NCI-H1092 treated with DMSO at 0.1 percent for 48 hours (cell line): ENCODE measurements at regions not wholly inside any gene's neighbourhood (a gene's known extent, or its start where the extent isn't known, plus 50 kb on each side); places are given as distances from the start of the nearest gene placed in this dataset.
"Not testable (repeated sequence)": the region's sequence is repeated elsewhere in the genome, so short reads cannot be mapped to it uniquely, and the experiment has no call there.

Source experiments
- DNase-seq: peaks from one replicate; lab custom pipeline; 2025; lab: John Stamatoyannopoulos, UW

DNA sequence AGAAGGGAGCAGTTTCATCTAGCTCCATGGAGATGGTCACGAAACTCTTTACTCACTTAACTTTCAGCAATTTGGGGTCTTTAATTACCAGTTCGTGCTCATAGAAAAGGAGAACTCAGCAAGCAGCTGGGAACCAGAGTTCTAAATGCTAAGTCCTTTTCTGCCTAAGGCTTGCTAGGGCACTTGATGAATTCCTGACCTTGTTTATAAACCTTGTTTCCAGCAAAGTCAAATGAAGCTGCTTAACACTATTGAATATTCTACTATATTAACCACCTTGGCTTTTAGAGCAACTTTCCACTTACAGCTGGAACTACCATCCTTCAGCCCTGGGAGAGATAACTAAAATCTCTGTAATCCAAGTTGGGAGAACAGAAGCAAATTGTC lies 79.5 kb upstream of the TSC22D2 start:
- DNase-seq: no peak

- no peak for DNase-seq
Measured at GRCh38 chr3:150327678-150328653, 80.1 kb upstream of the TSC22D2 start.

GRCh38 chr3:150324788-150325187 lies 83.3 kb upstream of the TSC22D2 start:
- DNase-seq: no peak

GRCh38 chr3:150324245-150324644 lies 83.9 kb upstream of the TSC22D2 start:
- no peak for DNase-seq

- DNase-seq: no peak
Measured at GRCh38 chr3:150323770-150324169, 84.3 kb upstream of the TSC22D2 start.

DNA sequence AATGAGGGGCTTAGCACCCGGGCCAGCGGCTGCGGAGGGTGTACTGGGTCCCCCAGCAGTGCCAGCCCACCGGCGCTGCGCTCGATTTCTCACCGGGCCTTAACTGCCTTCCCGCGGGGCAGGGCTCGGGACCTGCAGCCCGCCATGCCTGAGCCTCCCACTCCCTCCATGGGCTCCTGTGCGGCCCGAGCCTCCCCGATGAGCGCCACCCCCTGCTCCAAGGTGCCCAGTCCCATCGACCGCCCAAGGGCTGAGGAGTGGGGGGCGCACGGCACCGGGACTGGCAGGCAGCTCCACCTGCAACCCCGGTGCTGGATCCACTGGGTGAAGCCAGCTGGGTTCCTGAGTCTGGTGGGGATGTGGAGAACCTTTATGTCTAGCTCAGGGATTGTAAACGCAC lies 85.0 kb upstream of the TSC22D2 start:
- not testable (repeated sequence) for DNase-seq

DNA sequence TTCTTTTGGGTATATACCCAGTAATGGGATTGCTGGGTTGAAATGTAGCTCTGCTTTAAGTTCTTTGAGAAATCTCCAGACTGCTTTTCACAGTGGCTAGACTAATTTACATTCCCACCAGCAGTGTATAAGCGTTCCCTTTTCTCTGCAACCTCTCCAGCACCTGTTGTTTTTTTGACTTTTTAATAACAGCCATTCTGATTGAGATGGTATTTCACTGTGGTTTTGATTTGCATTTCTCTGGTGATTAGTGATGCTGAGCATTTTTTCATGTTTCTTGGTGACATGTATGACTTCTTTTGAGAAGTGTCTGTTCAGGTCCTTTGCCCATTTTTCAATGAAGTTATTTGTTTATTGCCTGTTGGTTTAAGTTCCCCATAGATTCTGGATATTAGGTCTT lies 87.1 kb upstream of the TSC22D2 start:
- not testable (repeated sequence) for DNase-seq

GRCh38 chr3:150319900-150320299 lies 88.2 kb upstream of the TSC22D2 start:
- DNase-seq: no peak

DNA sequence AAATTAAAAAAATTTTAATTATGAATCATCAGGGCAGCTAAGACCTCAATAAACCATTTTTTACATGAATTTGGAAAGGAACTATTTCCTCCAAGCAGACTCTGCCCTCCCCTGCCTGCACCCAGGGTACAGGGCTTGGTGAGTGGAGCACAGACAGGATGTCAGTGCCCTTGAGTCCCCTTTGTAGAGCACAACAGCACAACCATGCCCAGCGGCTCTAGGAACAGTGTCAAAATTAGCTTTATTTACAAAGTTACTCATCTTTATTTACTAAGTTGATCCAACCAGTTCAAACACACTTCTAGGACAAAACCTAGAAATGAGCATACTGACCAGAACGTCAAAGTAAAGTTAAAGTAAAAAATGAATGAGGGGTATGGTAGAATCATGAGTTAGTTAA lies 90.6 kb upstream of the TSC22D2 start:
- no peak for DNase-seq

- DNase-seq: no peak
Measured at GRCh38 chr3:150315721-150316120, 92.4 kb upstream of the TSC22D2 start.

GRCh38 chr3:150314248-150315004 lies 93.7 kb upstream of the TSC22D2 start:
- no peak for DNase-seq

DNA sequence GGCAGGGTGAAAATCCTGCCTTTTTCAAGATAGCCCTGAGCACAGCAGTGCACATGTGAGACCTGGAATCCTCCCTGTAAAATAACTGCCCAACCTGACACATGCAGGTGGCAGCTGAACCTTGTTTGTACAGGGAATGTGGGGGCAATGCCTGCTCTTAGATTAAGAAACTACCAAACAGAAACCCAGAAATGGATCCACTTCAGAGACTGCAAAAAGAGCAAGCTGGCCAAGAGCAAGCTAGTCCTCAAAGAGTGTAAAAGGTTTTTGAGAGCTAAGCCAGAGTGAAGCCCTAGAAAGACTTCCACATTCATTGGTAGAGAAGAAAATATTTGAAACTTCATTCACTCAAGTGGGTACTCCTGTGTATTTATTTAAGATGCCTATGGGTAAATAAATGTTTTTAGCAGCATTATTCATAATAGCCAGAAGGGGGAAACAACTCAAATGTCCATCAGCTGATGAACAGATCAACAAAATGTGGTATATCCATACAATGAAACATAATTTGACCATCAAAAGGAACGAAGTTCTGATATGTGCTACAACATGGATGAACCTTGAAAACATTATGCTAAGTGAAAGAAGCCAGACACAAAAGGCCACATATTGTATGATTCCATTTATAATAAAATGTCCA lies 96.0 kb upstream of the TSC22D2 start:
- DNase-seq: no peak

GRCh38 chr3:150311156-150311555 lies 96.9 kb upstream of the TSC22D2 start:
- DNase-seq: no peak

DNA sequence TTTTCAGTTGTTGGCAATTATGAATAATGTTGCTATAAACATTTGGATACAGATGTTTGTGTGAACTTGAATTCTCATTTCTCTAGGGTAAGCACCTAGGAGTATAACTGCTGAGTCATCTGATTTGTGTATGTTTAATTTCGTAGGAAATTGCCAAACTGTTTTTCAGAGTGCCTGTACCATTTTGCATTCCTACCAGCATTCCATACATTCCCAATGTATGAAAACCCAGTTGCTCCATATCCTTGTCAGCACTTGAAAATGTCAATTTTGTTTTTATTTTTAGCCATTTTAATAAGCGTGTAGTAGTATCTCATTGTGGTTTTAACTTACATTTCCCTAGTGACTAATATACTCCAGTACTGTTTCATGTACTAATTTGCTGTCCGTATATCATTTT lies 98.5 kb upstream of the TSC22D2 start:
- DNase-seq: no peak

DNA sequence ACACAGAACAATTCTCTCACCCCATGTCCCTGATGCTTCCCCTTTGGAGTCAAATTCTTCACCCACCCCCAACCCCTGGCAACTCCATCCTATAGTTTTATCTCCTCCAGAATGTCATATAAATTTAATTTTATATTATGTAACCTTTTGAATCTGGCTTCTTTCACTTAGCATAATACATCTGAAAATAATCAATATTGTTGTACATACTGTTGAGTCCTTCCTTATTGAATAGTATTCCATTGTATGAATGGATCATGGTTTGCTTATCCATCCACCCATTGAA lies 98.9 kb upstream of the TSC22D2 start:
- DNase-seq: no peak

GRCh38 chr3:150308481-150309256 lies 99.4 kb upstream of the TSC22D2 start:
- DNase-seq: no peak

DNA sequence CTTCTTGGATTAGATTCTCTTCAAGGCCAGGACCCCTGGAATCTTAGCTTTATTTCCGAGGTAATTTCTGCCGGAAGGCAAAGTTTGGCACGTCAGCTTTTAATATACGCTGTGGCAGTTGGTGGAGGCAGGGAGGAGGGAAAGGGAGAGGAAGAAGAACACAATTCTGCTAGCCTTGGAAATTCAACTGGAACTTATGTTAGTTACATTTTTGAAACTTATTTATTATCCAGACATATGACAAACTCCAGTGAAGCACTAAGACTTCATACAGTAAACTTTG lies 100.1 kb upstream of the TSC22D2 start:
- no peak for DNase-seq

DNA sequence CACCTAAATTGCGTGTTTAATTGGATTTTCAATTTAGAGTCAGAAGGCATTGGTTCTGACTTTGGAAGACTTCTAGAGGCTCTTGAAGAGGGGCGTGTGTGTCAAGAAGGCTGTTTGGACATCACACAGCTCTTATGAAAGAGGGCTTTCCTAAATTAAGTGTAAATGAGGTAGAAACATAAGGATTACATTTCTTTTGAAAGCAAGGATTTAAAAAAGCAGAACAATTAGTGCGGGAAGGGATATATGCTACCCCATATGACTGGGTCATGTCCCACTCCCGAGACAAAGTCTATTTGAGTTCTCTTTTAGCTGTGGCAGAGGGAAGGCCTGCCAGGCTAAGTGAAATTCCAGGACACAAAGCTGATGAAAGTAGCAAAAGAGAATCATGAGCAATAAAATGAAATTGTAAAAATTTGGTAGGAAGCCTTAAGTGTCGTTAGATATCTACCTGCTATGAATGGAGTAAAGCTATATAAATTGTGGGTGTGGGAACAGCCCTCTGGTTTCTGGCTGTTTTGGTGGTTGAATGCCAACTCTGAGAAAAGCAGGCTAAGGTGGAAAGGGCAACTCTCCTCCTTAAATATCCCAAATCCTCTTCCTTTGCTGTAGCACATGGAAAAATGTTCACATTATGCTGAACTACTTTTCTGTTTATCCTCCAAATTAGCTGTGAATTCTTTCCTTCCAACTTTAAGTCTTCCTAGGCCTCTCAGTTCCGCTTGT lies 100.6 kb upstream of the TSC22D2 start:
- no peak for DNase-seq

- no peak for DNase-seq
Measured at GRCh38 chr3:150306906-150307305, 101.2 kb upstream of the TSC22D2 start.

DNA sequence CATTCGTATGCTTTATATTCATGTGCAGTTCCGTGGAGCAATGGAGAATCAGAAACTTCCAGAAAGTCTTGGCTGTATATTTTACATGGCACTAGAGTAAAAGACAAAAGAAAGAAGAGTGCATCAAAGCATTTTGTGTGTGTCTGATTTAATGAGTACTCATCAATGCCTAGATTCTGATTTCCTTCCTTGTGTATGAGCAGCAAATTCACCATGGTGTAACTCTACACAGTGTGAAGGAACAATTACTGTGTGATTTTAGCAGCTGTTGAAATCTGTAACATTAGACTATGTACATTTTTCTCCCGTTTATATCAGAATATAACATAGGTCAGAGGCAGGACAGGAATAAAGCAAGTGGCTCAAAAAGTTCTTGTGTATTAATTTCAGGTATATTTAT lies 102.0 kb upstream of the TSC22D2 start:
- DNase-seq: no peak

DNA sequence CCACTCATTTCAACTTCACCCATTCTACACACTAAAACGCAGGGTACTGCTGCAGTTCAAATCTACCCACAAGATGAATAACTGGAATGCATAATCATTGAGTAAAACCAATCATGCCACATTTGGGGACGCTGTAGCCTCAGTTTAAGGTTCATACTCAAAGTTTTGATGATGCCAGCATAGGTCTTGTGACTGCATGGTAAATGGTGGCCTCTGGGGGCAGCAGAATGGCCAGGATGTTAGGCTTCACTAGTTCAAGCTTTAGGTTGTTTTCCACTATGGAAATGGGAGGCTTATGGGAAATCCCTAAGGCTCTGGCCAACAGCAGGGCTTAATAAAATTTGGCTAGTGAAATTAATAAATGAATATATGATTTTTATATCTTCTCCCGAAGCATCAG lies 104.3 kb upstream of the TSC22D2 start:
- DNase-seq: no peak

DNA sequence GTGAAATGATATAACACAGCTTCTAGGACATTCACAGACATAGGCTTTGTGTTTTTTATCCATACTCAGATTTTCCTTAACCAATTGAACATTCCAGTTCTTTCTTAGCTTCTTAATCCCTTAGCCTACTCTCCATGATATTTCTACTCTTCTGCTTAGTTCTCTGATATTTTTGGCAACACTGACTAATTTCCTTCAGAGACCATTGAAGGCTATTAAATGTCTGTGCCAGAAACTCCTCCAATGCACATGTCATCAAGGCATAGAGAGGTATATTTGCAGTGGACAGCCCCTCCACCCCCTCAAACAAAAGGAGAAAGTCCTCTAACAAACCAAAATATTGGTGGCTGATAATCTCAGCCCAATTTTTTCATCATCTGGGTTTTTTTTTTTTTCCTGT lies 105.9 kb upstream of the TSC22D2 start:
- DNase-seq: no peak
